Endothelial cell of umbilical vein (primary cell): ENCODE measurements at regions not wholly inside any gene's neighbourhood (a gene's known extent, or its start where the extent isn't known, plus 50 kb on each side); places are given as distances from the start of the nearest gene placed in this dataset.

Experiments
- EZH2 ChIP-seq: IDR thresholded peaks from 2 replicates; pipeline ENCODE4 v1.6.1; 2012; ENCODE audit warnings: borderline replicate concordance, low read depth, mild to moderate bottlenecking, moderate library complexity, low read length, inconsistent platforms; ENCODE audit not compliant: severe bottlenecking
- FOS ChIP-seq: IDR thresholded peaks from 2 replicates; pipeline ENCODE4 v1.6.1; 2011; ENCODE audit warnings: mild to moderate bottlenecking, low read length, moderate library complexity, borderline replicate concordance; ENCODE audit not compliant: insufficient read depth
- GATA2 ChIP-seq: IDR thresholded peaks from 2 replicates; pipeline ENCODE4 v1.7.0; 2011; ENCODE audit warnings: low read depth, mild to moderate bottlenecking, moderate library complexity, mixed read lengths, low read length; ENCODE audit not compliant: insufficient read length, insufficient read depth
- JUN ChIP-seq: IDR thresholded peaks from 2 replicates; pipeline ENCODE4 v1.6.1; 2011; ENCODE audit warnings: borderline replicate concordance, low read depth; ENCODE audit not compliant: insufficient read length, insufficient read depth
- MYC ChIP-seq: IDR thresholded peaks from one replicate; pipeline ENCODE4 v1.6.1; 2011; ENCODE audit warnings: mild to moderate bottlenecking, low read depth, low read length
- POLR2A ChIP-seq: IDR thresholded peaks from 2 replicates; pipeline ENCODE4 v1.6.1; 2012; ENCODE audit warnings: low read depth, mild to moderate bottlenecking, control low read depth, low read length
- POLR2AphosphoS5 ChIP-seq: IDR thresholded peaks from 2 replicates; pipeline ENCODE4 v1.6.1; 2012; ENCODE audit warnings: low read depth, mild to moderate bottlenecking, control low read depth, low read length, moderate library complexity; ENCODE audit not compliant: insufficient read depth
- TF ChIP-seq, protein P1 (sequence below), 2 donors: IDR thresholded peaks; 1 replicate in 1 of 2; 2 replicates in 1 of 2; pipeline ENCODE4 v1.5.1; 2011; ENCODE audit warnings: low read length in 2 of 2, mild to moderate bottlenecking in 2 of 2, moderate library complexity in 2 of 2, control low read depth in 1 of 2, inconsistent platforms in 1 of 2, low read depth in 1 of 2; ENCODE audit not compliant: insufficient read depth in 1 of 2; ENCODE audit errors: extremely low read depth in 1 of 2
- TF ChIP-seq, protein P2 (sequence below): IDR thresholded peaks from 2 replicates; pipeline ENCODE4 v1.6.1; 2011; ENCODE audit not compliant: insufficient read depth, insufficient read length

DNA sequence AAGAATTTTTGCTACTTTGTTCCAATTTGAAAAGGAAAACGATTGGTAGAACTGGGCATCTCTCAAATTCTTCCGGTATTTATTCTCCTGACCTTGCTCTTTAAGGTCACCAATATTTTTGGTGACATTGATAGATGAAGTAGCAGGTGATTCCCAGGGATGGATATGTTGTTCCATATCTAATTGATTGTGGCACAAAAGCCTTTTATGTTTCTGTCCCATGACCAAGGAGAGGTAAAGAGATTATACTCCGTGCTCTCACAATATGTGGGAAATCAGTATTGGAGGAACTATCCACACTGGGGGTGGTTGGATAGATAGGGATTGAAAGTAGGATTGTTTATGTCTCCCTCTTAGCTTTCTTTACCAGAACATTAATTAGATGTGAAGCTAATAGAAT is 61.7 kb upstream of the LRIG3 start:
- TF ChIP-seq, protein P1, sequence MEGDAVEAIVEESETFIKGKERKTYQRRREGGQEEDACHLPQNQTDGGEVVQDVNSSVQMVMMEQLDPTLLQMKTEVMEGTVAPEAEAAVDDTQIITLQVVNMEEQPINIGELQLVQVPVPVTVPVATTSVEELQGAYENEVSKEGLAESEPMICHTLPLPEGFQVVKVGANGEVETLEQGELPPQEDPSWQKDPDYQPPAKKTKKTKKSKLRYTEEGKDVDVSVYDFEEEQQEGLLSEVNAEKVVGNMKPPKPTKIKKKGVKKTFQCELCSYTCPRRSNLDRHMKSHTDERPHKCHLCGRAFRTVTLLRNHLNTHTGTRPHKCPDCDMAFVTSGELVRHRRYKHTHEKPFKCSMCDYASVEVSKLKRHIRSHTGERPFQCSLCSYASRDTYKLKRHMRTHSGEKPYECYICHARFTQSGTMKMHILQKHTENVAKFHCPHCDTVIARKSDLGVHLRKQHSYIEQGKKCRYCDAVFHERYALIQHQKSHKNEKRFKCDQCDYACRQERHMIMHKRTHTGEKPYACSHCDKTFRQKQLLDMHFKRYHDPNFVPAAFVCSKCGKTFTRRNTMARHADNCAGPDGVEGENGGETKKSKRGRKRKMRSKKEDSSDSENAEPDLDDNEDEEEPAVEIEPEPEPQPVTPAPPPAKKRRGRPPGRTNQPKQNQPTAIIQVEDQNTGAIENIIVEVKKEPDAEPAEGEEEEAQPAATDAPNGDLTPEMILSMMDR (IDR thresholded peaks at IDR 0.05; ENCODE audit: extremely low read depth in 1 of 2, insufficient read depth in 1 of 2, low read depth in 1 of 2, low read length in 2 of 2) = no peak
- TF ChIP-seq EZH2 = no peak
- TF ChIP-seq FOS = no peak
- TF ChIP-seq POLR2A = no peak
- TF ChIP-seq, protein P2, sequence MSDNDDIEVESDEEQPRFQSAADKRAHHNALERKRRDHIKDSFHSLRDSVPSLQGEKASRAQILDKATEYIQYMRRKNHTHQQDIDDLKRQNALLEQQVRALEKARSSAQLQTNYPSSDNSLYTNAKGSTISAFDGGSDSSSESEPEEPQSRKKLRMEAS = no peak
- TF ChIP-seq MYC = no peak
- TF ChIP-seq POLR2AphosphoS5 = no peak
- TF ChIP-seq JUN = no peak
- TF ChIP-seq GATA2 = no peak
